ENCODE measurements at regions not wholly inside any gene's neighbourhood (a gene's known extent, or its start where the extent isn't known, plus 50 kb on each side); places are given as distances from the start of the nearest gene placed in this dataset.
"Not testable (repeated sequence)": the region's sequence is repeated elsewhere in the genome, so short reads cannot be mapped to it uniquely, and the experiment has no call there.

GRCh38 chr9:80836013-80836412, 853.3 kb downstream of the TLE1 start:
- ATAC-seq = no peak
- no peak for DNase-seq

DNA sequence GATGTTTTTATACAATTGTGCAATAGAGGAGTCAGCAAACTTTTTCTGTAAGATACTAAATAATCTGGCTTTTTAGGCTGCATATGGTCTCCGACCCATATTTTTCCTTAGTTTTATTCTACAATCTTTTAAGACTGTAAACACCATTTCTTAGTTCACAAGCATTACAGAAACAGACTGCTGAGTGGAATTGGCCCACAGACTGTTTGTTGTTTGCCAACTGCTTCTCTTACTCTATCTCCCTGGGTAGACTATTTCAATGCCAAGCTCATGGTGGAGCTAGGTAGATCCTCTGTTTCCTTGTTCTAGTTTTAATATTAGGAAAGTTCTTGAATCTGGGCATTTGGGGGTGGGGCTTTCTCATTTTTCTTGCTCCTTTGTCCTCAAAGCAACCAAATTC, 857.6 kb downstream of the TLE1 start:
- no peak for ATAC-seq
- no peak for DNase-seq

GRCh38 chr9:80811656-80812055, 877.7 kb downstream of the TLE1 start:
- DNase-seq (no peak), ATAC-seq (no peak)

GRCh38 chr9:80811003-80811402, 878.3 kb downstream of the TLE1 start:
- DNase-seq (no peak), ATAC-seq (no peak)

GRCh38 chr9:80806671-80807070, 882.7 kb downstream of the TLE1 start:
- no peak for DNase-seq
- no peak for ATAC-seq

DNA sequence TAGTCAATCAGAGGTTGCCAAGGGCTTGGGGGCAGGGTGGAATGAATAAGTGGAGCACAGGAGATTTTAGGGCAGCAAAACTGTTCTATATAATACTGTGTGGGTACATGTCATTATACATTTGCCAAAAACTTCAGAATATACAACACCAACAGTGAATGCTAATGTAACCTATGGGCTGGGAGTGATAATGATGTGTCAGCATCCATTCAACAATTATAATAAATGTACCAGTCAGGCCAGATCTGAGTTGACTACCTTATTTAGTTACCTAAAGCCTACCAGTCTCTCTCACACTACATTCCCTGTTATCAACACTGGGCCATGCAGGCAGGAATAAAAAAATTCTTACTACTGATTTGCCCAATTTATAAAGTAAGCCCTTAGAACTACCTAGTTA, 884.5 kb downstream of the TLE1 start:
- no peak for DNase-seq
- ATAC-seq = no peak

- no peak for DNase-seq
- no peak for ATAC-seq
Observed at GRCh38 chr9:80797831-80798688, 891.3 kb downstream of the TLE1 start.

DNA sequence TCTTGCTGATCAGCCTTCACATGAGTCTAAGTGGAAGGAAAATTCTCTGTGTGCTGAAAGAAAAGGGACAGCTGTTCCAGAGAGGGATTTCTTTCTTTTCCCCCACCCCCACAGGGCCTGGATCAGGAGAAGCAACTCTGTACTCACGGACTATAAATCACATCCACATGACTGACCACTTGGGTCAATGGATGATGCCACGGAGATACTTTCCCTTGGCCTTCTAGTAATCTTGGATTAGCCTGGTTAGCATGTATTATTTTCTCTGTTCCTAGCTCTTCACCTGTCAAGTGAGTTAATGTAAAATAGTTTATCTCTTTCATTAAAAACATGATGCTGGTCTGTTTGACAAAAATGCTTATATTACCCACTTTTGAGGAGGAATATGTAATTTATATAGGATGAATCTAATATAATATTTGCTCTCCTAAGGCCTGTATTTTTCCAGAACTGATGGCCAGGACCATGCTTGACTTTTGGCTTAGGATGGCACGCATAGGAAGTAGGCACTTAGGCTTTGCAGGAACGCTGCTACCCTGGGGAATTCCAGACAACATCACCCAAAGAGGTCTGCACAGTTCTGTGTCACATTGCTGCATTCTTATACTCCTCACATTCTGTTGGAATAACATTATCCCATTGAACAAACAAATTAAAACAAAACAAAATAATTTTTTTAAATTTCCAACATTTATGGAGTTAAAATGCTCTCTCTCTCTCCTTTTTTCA, 892.1 kb downstream of the TLE1 start:
- ATAC-seq = no peak
- DNase-seq = no peak

DNA sequence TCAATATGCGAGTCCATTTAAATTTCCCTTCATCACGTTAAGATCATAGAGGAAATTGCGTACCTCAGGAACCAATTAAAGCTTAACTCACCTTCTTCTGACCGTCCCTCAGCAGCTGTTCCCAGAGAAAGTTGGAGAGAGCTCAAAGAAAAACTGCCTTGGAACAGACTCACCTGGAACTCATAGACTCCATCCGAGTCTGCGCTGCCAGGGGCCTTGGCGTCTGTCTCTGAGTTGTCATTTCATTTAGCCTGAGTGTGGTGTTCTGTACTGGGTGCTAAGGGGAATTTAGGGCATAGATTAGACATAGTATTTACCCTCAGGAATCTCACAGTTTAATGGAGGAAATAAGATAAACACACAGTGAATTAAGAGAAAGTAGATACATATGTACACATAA, 892.7 kb downstream of the TLE1 start:
- ATAC-seq (no peak), DNase-seq (no peak)

- no peak for ATAC-seq
- no peak for DNase-seq
Observed at GRCh38 chr9:80794197-80794596, 895.1 kb downstream of the TLE1 start.

- no peak for ATAC-seq
Observed at GRCh38 chr9:80793706-80794105, 895.6 kb downstream of the TLE1 start.

GRCh38 chr9:80792726-80793125, 896.6 kb downstream of the TLE1 start:
- ATAC-seq (no peak), DNase-seq (no peak)

More at GRCh38 chr9:80793706-80794105, 895.6 kb downstream of the TLE1 start:
- no peak for DNase-seq

GRCh38 chr9:80791836-80792235, 897.5 kb downstream of the TLE1 start:
- ATAC-seq = no peak
- DNase-seq = no peak

DNA sequence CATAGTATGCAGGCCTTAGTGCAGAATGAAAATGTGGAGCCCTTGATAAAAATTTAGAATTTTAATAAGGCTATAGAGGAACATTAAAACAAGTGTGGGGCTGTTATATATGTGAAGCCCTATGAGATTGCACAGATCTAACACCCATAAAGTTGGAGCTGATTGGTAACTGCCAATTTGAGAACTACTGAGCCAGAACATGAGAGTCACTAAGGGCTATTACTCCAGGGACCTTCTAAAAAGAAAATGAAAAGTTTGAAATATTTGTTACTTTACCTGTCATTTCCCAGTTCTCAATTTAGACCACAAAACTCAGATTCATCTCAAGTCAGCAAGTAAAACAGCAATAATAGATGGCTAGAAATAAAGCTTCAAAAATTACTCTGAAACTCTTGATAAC, 898.6 kb downstream of the TLE1 start:
- ATAC-seq = no peak
- no peak for DNase-seq

GRCh38 chr9:80789831-80790230, 899.5 kb downstream of the TLE1 start:
- DNase-seq (no peak), ATAC-seq (no peak)

- ATAC-seq = no peak
- no peak for DNase-seq
Observed at GRCh38 chr9:80787636-80788035, 901.7 kb downstream of the TLE1 start.

DNA sequence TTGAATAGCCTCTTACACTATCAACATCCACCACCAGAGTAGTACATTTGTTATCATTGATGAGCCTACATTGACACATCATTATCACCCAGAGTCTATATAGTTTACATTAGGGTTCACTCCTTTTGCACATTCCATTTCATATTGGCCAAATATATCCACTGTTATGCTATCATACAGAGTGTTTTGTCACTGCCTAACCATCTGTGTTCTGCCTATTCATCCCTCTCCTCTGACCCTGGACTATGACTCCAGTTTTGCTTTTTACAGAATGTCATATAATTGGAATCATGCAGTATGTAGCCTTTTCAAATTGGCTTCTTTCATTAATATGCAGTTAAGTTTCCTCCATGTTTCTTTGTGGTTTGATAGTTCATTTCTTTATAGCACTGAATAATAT, 904.7 kb downstream of the TLE1 start:
- ATAC-seq (no peak), DNase-seq (no peak)

DNA sequence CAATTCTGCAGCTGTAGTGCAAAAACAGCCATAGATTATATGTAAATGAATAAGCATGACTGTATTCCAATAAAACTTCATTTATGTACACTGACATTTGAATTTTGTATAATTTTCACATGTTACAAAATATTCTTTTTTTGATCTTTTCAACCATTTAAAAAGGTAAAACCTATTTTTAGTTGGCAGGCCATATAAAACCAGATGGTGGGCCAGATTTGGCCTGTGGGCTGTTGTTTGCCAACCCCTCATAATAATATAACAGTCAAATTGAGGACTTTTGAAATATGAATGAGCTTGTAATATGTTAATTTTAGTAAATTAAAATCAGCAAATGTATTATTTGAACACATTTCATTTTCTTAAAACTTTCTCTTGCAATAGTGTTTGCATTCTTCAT, 913.4 kb downstream of the TLE1 start:
- no peak for ATAC-seq
- no peak for DNase-seq

DNA sequence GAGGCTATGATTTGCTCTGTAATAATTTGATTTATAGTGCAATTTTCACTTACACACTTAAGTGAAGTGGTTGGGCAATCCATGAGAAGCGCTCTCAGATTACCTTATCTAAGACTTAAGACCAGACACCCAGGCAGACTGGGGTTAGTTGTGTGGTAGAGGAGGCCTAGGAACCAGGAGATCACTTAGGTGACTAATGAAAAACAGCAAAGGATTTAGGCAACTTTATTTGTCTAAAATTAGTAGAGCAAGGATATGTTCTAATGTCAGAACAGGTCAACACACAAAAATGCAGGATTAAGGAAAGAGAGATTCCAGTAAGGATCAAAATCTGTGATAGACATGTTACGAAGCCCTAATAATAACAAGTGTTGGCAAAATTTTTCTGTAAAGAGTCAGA, 913.8 kb downstream of the TLE1 start:
- DNase-seq (no peak), ATAC-seq (no peak)

GRCh38 chr9:80771555-80772347, 917.6 kb downstream of the TLE1 start:
- ATAC-seq (no peak), DNase-seq (no peak)

GRCh38 chr9:80763536-80763935, 925.8 kb downstream of the TLE1 start:
- ATAC-seq (no peak), DNase-seq (no peak)

DNA sequence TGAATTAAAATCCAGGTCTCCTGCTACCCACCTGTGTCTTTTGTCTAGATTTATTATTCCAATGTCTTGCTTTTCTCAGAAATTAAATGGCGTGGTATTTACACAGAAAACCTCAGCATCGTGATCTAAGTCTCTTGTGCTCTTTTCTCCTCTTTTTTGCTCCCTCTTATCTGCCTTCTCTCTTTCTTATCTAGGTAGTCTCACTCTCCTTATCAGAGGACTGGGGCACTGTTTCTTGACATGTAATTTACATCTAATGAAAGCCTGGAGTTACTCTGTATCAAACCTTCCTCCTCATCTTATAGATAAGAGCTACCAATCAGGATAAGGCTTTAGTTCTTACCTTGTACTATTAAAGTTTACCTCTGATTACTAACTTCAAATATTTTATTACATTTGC, 933.8 kb downstream of the TLE1 start:
- DNase-seq = no peak
- ATAC-seq = no peak

- ATAC-seq, DNase-seq: not testable (repeated sequence)
Observed at GRCh38 chr9:80747056-80747455, 942.3 kb downstream of the TLE1 start.

Data from stimulated activated naive CD8-positive, alpha-beta T cell treated with anti-CD3 and anti-CD28 coated beads, Interleukin-15, Interleukin-2, amounts not matched to agents 100 U/mL and 50 U/mL, for 24 hours (primary cell).